Activated naive CD4-positive, alpha-beta T cell treated with anti-CD3 and anti-CD28 coated beads, Interleukin-2, amount 50 U/mL, for 72 hours (primary cell): ENCODE measurements at regions not wholly inside any gene's neighbourhood (a gene's known extent, or its start where the extent isn't known, plus 50 kb on each side); places are given as distances from the start of the nearest gene placed in this dataset.

Experiments
- ATAC-seq, 2 donors: fragments of 150-1000 bp; cut with Tn5 transposase; 2 replicates each; pipeline ENCODE4 v1.10.0; 2021; ENCODE audit warnings: mild to moderate bottlenecking in 2 of 2, moderate library complexity in 2 of 2
- DNase-seq, 2 donors: peaks; one replicate each; pipeline ENCODE4 v3.0.0; 2021 to 2022; ENCODE audit warnings: low spot score in 2 of 2
- H3K27ac Mint-ChIP-seq, 2 donors: one replicate each; pipeline ENCODE4 v1.8.0; 2022; ENCODE audit warnings: mild to moderate bottlenecking in 2 of 2, mixed read lengths in 2 of 2
- H3K36me3 Mint-ChIP-seq, 2 donors: one replicate each; pipeline ENCODE4 v1.8.0; 2022; ENCODE audit warnings: mixed read lengths in 2 of 2
- H3K9me3 Mint-ChIP-seq, 2 donors: one replicate each; pipeline ENCODE4 v1.8.0; 2022; ENCODE audit warnings: mixed read lengths in 2 of 2

DNA sequence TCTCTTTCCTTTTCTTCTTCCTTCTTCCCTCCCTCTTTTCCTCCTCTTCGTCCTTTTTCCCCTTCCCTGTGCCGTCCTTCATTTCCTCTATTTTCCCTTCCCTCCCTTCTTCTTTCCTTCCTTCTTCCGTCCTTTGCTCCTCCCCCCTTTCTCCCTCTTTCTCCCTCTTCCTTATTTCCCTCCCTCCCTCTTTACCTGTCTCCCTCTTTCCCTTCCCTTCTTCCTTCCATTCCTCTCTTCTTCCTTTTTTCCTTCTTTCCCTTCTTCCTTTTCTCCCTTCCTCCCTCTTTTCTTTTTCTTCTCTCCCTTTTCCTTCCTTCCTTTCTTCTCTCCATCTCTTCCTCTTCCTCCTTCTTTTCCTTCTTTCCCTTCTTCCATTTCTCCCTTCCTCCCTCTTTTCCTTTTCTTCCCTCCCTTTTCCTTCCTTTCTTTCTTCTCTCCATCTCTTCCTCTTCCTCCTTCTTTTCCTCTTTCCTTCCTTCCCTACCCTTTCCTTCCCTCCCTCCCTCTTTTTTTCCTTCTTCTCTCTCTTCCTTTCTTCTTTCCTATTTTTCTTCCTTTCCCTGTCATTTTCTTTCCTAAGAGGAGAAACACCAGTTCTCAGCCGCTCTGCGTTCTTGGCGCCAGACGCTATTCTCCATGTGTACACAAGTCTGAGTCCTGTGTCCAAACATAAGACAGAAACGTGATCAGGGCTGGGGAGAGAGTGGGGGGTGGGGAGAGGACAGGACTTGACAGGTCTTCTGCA, 597.1 kb downstream of the MID1IP1 start:
- no peak for DNase-seq
- ATAC-seq = no peak
- H3K36me3 Mint-ChIP-seq = peaks cover 0 to 14% of the 10 kb centered on the region in 2 donors
- no peak overlapping the region for H3K27ac Mint-ChIP-seq
- H3K9me3 Mint-ChIP-seq = peaks cover 0 to 4% of the 10 kb centered on the region in 2 donors

DNA sequence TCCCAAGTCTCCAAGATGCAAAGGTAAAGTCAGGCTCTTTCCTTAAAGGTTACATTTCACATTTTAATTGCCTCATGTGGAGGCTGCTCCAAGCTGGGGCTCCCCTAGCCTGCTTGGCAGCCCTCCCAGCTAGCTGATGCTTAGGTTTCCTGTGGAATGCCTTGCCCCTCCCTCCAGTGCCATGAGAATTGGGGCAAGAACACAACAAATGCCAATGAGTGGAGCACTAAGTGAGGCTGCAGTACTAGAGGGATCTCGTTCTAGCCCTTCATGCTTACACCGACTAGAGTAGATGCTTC, 597.7 kb downstream of the MID1IP1 start:
- H3K27ac Mint-ChIP-seq = no peak overlapping the region
- no peak for DNase-seq
- peaks cover 0 to 14% of the 10 kb centered on the region in 2 donors for H3K36me3 Mint-ChIP-seq
- peaks cover 0 to 4% of the 10 kb centered on the region in 2 donors for H3K9me3 Mint-ChIP-seq
- ATAC-seq = no peak

DNA sequence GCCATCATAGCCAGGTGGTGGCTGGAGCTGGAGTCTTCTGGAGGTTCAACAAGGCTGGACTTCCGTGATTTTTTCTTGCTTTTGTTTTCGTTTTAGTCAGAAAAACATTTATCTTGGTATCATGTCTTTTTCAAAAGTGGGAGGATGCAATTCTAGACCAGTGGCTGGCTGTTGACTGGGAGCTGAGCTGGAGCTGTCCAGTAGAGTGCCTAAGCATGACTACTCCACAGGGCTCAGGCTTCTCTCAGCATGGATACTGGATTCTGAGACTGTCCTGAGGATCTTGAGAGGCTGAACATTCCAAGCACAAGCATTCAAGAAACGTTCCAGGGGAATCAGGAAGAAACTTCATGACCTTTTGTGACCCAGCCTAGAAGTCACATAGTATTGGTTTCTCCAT, 598.1 kb downstream of the MID1IP1 start:
- Mint-ChIP-seq H3K27ac (no peak overlapping the region), H3K9me3 (peaks cover 0 to 4% of the 10 kb centered on the region in 2 donors), H3K36me3 (peaks cover 0 to 14% of the 10 kb centered on the region in 2 donors)
- ATAC-seq (no peak), DNase-seq (no peak)

DNA sequence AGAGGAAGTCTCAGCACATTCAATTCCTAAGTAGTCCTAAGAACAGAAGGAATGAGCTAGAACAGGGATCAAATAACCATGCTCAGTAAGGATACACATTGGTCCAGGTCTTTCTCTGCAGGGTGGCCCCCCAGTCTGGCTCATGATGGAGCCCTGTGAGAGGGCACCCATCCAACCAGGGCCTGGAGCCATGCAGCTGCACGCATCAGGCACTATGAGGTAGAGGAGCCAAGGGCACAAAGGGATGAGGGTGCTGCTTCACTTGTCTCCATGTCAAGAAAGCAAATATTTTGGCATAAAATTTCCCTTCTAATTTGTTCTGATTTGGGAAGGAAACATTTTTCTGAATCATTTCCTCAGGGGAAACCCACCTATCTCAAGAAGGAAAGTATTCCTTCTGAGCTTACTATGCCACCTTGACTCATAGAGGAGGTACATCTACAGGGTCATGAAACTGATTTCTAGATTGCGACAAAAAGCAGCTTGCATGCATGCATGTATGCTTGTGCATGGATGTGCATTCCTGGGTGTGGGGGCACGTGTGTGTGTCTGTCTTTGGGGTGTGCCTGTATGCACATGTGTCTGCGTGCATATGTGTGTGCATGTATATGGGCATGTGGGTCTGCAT, 600.3 kb downstream of the MID1IP1 start:
- DNase-seq (no peak), ATAC-seq (peak; percentile 32 to 71)
- Mint-ChIP-seq H3K9me3 (peaks cover 0 to 4% of the 10 kb centered on the region in 2 donors), H3K36me3 (peaks cover 0 to 14% of the 10 kb centered on the region in 2 donors), H3K27ac (peak overlapping the region in 1 of 2 donors; percentile 55)

DNA sequence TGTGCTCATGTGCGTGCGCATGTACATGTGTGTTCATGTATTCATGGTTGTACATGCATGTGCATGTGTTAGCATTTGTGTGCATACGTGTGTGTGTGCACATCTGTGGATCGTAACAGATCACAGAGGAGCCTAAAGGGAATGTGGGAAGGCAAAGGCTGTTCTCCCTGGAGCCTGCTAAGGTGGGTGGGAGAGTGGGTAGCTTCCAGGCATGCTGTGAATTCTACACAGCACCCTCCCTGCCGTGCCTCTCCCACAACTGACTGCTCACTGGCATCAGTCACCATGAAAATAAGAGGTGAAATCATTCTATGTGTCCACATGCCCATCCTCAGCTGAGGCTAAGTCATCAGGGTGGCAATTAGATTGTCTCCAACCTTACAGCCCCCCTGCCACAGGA, 600.9 kb downstream of the MID1IP1 start:
- peaks cover 0 to 14% of the 10 kb centered on the region in 2 donors for H3K36me3 Mint-ChIP-seq
- no peak overlapping the region for H3K27ac Mint-ChIP-seq
- peaks cover 0 to 4% of the 10 kb centered on the region in 2 donors for H3K9me3 Mint-ChIP-seq
- ATAC-seq (no peak), DNase-seq (no peak)

DNA sequence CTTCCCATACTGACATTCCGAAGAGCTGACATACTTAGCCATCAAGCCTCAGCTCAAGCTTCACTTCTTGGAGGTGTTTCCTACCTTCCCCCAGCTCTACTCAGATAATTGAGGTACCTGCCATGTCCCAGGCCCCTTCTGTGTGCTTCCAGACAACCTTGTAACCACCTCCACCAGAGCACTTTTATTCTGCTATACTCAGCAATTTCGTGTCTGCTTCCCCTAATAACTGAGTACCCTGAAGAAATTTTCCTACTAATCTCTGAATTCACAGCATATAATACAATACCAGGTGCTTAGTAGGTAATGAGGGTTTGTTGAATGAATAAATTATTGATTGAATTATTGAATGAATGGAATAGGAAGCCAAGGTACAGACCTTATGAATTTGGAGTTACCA, 605.5 kb downstream of the MID1IP1 start:
- no peak for ATAC-seq
- H3K9me3 Mint-ChIP-seq = peaks cover 0 to 3% of the 10 kb centered on the region in 2 donors
- H3K36me3 Mint-ChIP-seq = peaks cover 0 to 11% of the 10 kb centered on the region in 2 donors
- H3K27ac Mint-ChIP-seq = no peak overlapping the region
- DNase-seq = no peak

DNA sequence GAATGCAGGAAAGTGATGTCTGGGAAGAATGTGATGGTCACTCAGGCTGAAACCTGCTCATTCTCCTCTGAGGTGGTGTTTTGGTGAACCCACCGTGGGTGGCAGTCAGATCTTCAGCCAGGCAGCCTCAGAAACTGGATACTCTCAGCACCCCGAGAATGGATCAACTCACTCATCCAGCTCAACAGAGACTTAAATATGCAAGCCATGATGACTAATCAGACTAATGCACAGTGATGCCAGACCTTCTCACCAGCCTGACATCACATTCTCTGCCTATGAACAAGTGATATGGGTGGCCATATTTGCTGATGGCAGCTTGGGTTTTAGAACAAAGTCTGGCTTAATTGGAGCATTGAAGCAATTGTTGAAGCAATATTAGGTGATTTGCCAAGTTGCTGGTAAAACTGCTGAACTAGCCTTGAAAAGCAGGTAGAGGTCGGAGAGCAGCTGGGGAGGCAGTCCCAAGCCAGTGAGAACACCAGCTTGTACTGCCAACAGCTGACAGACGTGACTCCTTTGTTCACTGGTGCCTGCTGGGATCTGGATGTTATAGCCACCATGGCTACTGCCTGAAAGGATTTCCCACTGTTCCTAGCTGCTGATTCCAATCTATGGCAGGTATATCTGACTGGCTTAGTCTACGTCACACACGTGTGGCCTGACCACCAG, 608.1 kb downstream of the MID1IP1 start:
- ATAC-seq (peak; percentile 51 to 83), DNase-seq (no peak)
- Mint-ChIP-seq H3K27ac (peak overlapping the region in 1 of 2 donors; percentile 69), H3K9me3 (peaks cover 0 to 3% of the 10 kb centered on the region in 2 donors), H3K36me3 (peaks cover 0 to 13% of the 10 kb centered on the region in 2 donors)

DNA sequence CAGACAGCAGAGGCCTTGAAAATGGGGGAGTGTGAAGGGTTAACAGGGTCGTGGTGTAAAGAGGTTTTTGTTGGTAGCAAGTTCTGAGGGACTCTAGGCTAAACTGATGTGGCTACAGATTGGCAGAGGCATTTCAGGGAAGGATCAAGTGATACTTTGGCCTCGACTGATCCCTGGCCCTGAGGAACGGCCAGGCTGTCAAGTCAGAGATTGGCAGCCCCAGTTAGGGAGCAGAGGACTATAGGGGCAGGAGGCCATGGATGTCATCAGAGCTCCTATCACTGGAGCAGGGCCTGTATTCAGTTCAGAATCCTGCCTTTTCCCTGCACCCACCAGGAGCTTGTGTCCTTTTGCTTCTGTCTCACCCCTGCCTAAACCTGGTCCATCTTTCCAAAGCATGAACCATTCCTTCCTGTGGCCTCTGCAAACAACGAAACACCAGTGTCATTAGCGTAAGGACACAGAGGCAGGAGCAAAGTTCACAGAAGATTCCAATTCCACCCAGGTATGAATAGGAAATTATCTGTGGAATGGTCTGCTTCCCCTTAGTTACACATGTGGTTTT, 613.1 kb downstream of the MID1IP1 start:
- peaks cover 8 to 9% of the 10 kb centered on the region in 2 donors for H3K9me3 Mint-ChIP-seq

DNA sequence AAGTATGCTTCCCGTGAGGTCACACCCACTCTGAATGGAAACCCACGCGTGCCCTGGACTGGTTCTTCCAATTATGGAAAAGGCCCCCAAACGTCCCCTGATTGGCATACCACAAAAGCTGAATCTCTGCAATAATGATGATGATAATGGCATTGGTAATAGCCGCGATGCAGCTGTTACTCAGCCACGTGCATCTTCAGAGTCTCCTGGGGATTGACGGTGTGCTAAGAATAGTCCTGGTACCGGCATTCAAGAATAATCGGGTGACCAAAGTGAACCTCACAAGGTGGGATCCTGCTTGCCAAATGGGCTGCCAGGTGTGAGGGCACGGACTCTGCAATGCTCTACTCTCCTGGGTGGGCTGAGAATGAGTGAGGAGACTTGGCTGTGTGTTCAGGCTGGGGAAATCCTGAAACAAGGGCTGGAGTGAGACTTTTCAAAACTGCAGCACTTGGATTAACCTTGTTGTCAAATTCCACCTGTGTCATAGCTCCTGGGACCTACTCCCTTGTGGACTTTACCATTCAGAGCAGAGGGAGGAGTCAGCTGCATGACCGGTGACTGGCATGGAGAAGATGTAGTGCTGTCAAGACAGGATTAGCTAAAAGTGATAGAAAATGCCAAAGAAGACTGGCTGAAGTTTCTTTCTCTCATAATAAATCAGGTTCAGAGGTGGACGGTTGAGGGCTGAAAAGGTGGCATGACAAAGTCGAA, 615.4 kb downstream of the MID1IP1 start:
- ATAC-seq (no peak), DNase-seq (no peak)
- Mint-ChIP-seq H3K9me3 (peaks cover 7 to 8% of the 10 kb centered on the region in 2 donors), H3K36me3 (peaks cover 9% of the 10 kb centered on the region in 2 donors), H3K27ac (no peak overlapping the region)

More for the DNA sequence above, 613.1 kb downstream of the MID1IP1 start:
- no peak overlapping the region for H3K27ac Mint-ChIP-seq
- H3K36me3 Mint-ChIP-seq = peaks cover 9 to 14% of the 10 kb centered on the region in 2 donors
- ATAC-seq (no peak), DNase-seq (no peak)

DNA sequence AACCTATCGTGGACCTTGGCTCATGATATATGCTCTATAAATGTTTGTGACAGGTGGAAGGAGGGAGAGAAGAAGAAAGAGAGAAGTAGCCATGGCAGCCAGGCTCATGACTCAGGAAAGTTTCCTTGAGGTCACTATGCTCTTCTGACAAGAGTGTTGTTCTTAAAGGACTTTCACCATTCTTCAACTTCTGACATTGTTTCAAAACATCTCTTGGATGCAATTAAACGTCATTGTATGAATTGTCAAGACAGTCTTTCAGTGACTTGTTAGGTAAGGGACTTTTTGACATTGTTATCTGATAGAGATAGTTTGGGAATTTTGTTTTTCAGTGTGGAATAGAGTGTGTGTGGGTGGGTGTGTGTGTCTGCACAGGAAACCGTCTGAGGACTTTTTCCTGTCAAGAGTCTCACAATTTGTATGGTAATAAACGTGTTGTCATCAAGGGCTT, 617.0 kb downstream of the MID1IP1 start:
- H3K27ac Mint-ChIP-seq = peak overlapping the region in 1 of 2 donors; percentile 81
- H3K36me3 Mint-ChIP-seq = peaks cover 15 to 20% of the 10 kb centered on the region in 2 donors
- ATAC-seq (peak in 1 of 2 donors; percentile 67), DNase-seq (no peak)
- H3K9me3 Mint-ChIP-seq = peaks cover 13 to 18% of the 10 kb centered on the region in 2 donors

DNA sequence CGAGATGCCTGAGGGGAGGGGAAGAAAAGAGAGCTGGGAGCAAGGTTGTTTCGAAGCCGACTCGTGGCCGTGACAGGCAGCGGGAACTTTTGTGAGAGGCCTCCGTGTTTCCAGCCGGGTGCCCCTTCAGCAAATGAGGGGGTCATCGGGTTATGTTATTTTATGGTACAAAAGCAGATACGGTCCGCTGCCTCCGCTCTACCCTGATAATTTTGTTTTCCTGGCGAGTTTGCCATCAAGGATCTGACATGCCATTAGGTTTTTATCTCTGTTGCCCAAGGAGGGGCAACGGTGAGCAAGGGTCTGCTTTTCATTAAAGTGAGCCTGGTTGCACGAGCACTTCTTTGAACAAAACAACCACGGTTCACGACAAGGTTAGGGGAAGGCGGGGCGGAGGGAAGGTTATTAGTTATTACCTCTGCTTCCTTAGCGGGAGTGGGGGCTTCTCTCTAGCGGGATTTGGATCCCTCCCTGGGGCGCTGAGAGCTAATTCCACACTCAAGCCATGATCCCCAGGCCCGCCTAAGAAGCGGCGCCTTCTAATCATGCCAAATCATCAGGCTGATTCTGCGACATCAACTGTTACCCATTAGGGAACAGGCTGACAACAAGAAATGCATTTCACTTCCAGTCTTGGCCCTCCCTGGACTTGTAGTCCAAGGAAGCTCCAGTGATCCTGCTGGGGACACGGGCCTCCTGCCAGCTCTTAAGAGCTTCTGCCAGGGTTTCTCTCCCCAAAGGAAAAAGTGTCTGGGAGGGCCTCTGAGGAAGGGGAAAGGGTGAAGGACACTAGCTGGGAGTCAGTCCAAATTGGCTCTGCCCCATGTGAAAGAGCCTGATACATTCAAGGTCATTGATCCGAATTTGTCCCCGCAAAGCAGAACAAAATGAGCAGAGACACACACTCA, 617.7 kb downstream of the MID1IP1 start:
- Mint-ChIP-seq H3K36me3 (peaks cover 15 to 27% of the 10 kb centered on the region in 2 donors), H3K27ac (peak overlapping the region in 1 of 2 donors; percentile 81), H3K9me3 (peaks cover 15 to 21% of the 10 kb centered on the region in 2 donors)
- no peak for ATAC-seq
- no peak for DNase-seq

DNA sequence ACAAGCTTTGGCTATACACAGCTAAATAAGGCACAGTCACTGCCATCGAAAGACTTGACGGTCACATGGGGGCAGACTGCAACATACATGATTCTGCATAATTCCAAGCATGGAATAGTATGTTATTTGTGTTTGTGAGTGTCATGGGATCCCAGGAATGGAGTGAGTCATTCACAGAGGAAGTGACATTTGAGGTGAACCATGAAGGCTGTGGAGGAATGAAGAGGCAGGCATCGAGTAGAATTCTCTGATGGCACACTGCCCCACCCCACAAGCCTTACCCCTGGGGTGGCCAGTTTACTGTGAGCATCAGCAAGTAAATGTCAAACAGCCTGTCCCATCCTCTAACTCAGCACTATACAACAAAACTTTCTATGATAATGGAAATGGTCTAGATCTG, 619.7 kb downstream of the MID1IP1 start:
- ATAC-seq = no peak
- no peak overlapping the region for H3K27ac Mint-ChIP-seq
- H3K9me3 Mint-ChIP-seq = peaks cover 21 to 22% of the 10 kb centered on the region in 2 donors
- no peak for DNase-seq
- H3K36me3 Mint-ChIP-seq = peaks cover 26 to 32% of the 10 kb centered on the region in 2 donors

DNA sequence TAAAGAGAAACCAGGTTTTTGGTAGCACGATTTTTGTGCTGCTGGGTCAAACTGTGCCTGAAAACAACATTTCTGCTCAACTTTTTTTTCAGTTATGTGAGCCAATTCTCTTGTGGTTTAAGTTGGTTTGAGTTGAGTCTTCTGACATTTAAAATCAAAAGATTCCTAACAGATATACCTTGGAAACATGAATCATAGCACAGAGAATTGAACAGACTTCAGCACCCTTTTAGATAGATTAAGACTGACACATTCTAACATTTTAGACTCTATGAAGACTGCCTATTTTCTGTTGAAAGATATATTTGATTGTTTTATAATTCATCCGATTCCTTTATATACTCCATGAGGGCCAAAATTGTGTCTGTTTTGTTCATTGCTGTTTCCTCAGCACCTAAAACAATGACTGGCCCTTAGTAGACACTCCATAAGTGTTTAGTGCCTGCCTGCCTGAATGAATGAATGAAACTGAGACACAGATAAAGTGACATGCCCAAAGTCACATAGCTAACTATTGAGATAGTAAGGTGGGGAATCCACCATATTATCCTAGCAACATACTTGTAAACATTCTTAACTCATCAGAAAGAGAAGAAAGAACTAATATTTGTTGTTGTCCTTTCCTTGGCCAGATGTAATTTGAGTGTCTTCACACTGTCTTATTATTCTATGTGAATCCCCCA, 624.0 kb downstream of the MID1IP1 start:
- ATAC-seq = peak; percentile 70 to 72
- H3K27ac Mint-ChIP-seq = peak overlapping the region; percentile 93 to 98

DNA sequence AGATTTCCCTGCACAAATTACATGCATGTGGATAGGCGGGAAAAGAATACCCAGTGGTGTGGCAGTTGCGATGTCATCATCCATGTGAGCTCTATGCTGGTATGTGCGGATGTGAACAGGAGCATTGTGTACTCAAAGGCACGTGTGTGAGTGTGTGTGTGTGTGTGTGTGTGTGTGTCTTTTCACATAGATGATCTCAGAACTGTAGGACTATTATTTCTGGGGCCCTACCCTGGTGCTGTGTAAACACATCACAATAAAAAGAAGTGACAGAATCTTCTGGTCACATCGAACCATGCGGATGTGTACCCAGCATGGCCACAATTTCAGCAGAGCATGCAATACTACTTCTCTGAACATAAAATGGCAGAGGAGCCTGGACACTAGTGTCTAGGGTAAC, 624.8 kb downstream of the MID1IP1 start:
- peaks cover 13 to 15% of the 10 kb centered on the region in 2 donors for H3K9me3 Mint-ChIP-seq
- H3K27ac Mint-ChIP-seq = peak overlapping the region; percentile 93 to 98
- peaks cover 22 to 28% of the 10 kb centered on the region in 2 donors for H3K36me3 Mint-ChIP-seq
- DNase-seq (no peak), ATAC-seq (no peak)

More for the DNA sequence above, 624.0 kb downstream of the MID1IP1 start:
- Mint-ChIP-seq H3K36me3 (peaks cover 22 to 28% of the 10 kb centered on the region in 2 donors), H3K9me3 (peaks cover 13 to 15% of the 10 kb centered on the region in 2 donors)
- no peak for DNase-seq

DNA sequence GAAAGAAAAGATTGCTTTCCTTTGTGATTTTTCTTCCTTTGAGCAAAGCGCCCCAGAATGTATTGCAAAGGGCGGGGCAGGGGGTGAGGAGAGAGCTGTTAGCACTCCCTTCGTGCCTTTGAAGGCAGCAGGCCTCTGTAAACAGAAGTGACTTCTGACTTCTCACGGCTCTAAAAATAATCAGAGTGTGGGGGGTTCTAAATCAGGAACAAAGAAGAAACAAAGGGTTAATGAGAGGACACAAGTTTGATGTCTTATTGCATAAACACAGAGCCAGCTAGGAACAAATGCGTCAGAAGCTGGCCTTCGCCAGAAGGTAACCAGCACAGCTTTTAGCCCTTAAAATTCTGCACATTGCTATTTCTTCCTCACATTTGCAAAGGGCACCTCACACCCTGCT, 626.2 kb downstream of the MID1IP1 start:
- Mint-ChIP-seq H3K36me3 (peaks cover 27 to 31% of the 10 kb centered on the region in 2 donors), H3K27ac (peak overlapping the region; percentile 94 to 98), H3K9me3 (peaks cover 15% of the 10 kb centered on the region in 2 donors)
- no peak for DNase-seq
- ATAC-seq = peak in 1 of 2 donors; percentile 36
